HG02678 (cell line): ENCODE measurements at regions not wholly inside any gene's neighbourhood (a gene's known extent, or its start where the extent isn't known, plus 50 kb on each side); places are given as distances from the start of the nearest gene placed in this dataset.
"Not testable (repeated sequence)": the region's sequence is repeated elsewhere in the genome, so short reads cannot be mapped to it uniquely, and the experiment has no call there.

Source experiments
- ATAC-seq: cut with Tn5 transposase; IDR thresholded peaks from one replicate; pipeline ENCODE4 v1.9.1; 2021; ENCODE audit warnings: mild to moderate bottlenecking, moderate library complexity; ENCODE audit not compliant: unreplicated experiment

DNA sequence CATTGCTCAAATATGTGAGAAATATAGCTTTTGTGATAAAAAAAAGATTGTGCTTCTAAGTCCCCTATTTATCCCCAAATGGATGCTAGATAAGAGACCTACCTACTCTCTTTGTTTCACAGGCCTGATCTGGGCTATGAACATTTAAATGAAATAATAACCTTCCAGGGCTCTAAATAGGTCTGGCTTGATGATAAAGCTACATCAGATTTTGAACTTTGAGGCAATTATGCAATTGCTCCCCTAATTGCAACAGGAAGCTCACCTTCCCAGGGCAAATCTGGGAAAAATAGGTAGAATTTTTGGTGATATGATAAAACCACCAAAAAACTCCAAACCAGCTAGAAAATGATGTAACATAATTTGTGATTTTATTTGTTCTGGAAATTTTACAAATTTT is 624.5 kb downstream of the PKHD1 start:
- no peak for ATAC-seq

DNA sequence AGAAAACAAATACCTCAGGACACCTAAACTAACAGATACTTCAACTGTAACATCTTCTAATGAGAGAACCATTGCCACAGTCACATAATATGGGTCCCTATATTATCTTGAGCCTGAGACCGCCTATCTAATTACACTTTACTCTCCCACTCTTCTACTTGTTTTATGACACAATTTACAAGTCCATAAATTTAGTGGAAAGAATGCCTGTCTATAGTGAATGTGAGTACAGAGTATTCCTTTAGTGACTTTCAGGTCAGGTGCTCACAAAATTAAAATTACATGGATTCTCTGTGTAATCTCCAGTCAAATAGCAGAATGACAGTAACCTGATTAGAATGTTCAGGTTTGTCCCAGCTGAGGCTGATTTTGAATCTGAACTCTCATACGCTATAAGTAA is 624.1 kb downstream of the PKHD1 start:
- ATAC-seq, result no peak

DNA sequence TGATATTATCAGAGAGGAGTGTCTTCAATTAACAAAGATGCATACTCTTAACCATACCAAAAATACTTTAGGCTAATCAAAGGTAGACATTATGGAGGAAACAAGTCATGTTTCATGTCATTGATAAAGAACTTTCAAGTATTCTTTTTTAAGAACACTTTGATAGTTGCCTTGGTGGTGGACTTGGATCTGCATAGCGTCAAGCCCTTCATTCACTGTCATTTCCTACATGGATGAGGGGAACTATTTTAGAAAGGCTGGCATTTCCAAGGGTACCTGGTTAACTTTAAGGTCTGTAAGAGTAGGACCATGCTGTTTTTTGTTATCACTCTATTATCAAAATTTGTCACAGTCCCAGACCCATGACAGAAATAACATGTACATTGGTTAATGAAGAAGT is 622.5 kb downstream of the PKHD1 start:
- no peak for ATAC-seq

DNA sequence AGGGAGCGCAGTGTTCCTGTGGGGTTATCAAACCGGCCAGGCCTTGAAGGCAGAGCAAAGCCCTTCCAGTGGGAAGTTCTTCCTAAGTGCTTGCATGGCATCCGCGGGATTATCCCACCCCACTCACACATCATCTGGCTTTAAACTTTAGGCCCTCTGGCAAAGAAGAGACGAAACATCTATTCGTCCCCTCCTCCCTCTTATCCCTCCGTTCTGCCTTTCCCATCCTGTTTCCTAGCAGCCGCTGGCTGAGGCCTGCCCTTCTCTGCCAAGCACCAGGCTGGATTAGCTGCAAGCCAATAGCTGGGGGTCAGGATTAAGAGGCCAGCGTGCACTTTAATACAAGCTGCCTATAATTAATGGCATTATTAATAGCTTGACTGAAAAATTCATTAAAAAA is 621.0 kb downstream of the PKHD1 start:
- ATAC-seq, result no peak

DNA sequence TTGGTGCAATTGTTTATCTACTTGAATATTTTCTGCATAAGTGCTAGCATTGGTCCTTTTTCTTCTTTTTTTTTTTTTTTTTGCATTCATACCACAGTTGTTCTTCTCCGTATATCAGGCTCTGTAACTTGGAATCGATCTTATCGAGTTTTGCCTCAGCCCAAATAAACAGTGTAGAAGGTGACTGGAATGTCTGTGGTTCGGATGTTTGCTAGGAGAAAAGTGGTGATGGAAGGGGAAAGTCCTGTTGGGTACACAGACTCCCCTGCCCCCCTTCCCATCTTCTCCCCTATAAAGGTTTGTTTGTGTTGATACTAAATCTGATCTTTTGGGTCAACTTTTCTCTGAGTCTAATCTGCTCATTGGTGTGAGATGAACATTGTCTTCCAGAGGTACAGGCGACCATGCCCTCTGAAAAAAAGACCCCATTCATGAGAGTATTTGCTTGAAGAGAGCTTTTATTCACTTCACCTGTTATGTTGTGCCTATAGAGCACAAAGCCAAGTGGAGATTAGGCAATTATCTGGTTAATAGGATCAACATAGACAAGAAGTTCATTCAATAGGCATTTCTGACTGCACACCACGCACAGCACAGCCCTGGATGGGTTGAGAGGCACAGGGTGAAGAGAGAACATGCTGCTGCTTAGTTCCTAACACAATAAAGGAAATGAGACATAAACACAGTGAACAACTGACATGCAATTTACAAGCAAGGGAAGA is 620.0 kb downstream of the PKHD1 start:
- no peak for ATAC-seq

DNA sequence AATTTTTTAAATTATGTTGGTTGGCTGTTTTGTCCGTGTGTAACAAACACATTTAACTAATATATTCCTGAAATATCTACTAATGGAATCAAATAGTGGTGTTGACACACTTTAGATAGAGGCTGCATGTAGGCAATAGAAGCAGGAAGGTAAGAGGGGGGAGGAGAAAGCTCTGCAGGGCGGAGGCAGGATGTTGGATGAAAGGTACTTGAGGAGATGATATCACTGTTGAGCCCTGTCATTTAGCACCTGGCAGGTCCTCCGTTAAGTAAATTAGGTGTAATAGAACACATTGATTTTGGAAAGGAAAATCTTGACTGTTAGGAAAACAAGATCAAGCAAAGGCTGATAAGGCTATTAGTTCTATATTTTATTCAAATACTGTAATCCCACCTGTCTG is 618.7 kb downstream of the PKHD1 start:
- no peak for ATAC-seq

DNA sequence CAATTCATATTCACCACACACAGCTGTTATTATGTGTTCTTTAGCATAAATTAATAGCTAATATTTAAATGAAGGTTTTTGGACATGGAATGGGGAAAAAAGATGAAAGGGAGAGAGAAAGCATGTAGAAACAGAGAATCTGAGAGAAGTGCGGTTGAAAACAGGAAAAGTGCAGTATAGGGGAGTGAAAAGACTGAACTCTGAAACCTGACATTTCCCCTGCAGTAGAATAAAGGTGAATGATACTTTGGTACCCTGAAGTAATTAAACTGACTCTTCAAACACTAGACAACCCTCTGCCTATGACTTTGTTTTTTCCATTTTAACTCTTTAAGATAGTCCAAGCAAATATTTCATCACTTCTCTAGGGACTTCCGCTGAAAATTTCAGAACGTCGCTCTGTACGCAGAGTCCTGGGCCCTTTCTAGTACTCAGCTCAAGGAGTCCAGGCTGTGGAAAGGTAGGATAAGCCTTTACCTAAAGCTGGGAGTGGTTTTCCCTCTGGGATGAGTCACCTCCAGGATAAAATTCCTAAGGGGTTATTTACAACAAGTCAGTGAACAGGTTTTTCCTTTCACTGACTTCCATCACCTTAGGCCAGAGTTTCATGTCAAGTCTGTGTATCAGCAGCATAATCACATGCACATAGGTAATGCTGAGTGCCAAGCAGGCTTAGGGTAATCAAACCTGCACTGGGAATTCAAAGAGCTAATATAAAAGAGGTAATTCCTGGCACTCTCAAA is 614.5 kb downstream of the PKHD1 start:
- no peak for ATAC-seq

DNA sequence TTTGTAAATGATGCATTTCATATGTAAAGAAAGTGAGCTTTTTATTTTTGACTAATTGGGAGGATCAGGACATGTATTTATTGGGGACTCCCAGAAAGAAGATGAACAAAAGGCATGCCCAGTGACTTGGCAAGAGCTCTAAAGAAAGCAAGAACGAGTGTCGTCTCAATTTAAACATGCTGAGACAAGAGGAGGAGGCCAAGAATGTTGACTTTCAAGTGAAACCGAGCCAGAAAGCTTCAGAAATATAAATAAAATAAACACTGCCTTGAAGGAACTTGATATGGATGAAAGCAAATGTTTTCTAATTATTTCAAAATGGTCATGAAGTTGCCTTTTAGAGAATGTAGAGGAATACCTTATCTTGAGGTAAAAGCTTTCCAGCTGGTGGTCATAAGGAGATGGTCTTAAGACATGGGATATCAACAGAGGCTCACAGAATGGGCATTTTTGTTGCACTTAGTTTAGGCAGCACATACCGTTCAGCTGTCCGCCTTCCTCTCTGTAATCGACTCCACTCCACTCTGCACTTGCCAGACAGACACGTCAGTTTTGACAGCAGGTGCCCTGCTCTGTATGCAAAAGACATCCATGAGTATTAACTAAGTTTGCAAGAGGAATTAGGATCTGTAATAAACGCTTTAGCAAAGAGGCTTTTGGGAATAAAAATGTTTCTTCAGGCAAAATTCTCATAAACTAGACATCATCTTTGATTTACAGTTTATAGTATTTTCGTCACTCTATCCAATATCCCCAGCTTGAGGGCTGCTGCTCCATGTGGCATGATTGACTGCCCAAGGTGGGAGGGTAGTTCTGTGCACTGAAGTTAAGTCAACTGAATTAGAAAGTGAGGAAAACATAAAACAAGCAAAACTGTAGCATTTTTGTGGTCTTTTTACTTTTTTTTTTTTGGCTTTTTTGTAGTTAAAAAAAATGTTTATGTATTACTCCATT is 613.1 kb downstream of the PKHD1 start:
- ATAC-seq, result no peak

DNA sequence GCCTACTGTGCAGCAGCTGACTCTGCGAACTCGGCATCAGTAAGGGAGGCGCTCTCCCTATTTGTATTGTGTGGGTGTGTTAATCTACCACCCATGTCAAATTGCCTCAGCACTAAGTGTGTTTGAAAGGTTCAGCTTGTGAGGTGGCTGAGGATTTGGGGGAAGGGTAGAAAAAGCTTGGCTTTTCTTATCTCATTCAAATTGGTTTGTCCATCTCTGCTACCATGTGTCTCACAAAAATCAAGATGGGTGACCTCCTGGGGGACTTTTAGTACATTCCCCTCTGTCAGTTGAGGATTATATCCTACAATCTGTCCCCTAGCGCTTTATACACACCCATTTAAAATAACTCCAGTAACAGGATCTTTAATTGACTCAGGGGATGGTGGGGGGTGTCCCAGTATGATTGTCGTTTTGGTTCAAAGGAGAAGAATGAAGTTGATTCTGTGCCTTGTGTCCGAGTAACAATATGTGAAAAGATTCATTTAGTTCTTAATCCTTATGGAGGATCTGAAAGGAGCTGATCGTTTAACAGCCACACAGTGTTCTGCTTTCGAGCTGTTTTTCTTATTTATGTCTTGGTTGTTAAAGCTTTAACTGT is 609.6 kb downstream of the PKHD1 start:
- no peak for ATAC-seq

DNA sequence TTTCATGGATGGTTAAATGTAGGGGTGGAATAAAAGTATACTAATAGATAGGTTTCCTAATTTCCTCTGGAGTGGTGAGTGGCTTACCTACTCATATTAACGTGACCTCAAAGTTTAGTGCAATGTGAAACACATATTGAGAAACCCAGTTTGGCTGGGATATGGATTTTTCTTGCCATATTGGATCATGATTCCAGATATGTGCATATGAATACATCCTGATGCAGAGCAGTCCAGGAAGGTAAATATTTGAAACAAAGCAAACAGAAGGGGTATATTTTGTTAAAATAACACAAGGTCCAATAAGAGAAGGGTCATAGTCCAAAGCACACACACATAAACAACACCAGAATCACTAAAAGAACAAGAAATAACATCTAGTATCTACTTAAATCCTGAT is 608.1 kb downstream of the PKHD1 start:
- ATAC-seq, result no peak

DNA sequence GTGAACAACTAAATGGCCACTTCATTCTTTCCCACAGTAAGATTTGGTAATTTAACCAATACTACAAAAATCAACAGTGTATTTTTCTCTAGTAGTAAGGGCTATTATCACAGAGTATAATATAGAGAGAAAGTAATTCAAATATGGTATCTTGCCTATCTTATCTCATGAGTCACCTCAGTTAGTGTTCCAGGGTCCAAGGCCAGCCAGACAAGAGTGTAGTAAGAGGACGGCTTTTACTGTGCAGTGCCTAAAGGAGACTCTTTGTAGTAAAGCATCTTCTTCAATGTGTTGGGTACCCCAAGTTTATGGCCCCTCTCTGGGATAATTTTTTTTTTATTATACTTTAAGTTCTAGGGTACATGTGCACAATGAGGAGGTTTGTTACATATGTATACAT is 607.4 kb downstream of the PKHD1 start:
- no peak for ATAC-seq

DNA sequence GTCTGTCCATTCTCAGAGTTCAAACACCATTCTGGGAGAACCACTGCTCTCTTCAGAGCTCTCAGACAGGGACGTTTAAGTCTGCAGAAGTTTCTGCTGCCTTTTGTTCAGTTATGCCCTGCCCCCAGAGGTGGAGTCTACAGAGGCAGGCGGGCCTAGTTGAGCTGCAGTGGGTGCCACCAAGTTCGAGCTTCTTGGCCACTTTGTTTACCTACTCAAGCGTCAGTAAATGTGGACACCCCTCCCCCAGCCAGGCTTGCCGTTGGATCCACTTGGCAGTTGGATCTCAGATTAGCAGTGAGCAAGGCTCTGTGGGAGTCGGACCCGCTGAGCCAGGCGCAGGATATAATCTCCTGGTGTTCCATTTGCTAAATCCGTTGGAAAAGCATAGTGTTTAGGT is 601.5 kb downstream of the PKHD1 start:
- ATAC-seq, result not testable (repeated sequence)

DNA sequence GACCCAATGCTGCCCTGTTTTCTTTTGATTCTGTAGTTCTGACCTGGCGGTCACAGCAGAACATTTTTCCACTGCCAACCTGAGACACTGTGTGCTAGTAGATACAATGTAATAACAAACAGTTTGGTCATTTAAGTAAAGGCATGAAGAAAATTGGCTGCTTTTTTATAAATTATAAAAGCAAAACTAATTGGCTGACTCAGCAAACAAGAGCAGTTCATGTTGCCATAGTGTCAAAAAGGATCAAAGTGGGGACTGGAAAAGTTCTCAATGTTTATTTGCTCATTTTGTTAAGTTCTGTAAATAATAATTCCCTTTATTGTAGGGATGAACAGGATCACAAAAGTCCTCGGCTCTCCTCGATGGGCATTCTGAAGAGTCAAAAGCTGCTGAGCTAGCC is 599.5 kb downstream of the PKHD1 start:
- no peak for ATAC-seq

DNA sequence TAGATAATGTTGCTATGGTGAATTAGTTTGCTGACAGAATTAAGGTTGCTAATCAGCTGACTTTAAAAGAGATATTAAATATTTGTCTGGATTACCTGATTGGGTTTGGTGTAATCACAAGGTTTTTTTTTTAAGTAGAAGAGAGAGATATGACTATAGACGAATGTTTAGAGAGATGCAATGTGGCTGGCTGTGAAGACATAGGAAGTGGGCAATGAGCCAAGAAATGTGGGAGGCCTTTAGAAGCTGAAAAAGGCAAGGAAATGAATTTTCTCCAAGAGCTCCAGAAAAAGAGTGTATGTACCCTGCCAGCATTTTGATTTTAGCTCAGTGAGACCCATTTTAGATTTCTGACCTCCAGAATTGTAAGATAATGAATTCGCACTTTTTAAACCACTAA is 598.3 kb downstream of the PKHD1 start:
- ATAC-seq, result no peak

DNA sequence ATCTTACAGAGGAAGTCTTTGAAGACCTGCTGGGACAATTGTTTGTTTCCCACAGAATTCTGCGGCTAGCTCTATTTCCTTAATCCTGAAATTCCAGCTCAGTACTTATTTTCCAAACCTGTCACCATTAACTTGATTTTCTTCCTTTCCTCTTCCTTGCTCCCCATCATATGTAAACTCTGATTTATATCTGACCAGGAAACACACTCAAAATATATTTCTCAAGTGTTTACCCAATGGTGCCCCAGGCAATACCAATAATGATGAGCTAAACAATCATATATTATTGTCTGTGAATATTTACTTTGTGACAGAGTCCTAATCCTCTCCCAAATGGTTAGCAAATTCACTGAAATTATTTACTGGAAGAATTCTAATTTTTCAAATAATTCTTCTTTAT is 597.3 kb downstream of the PKHD1 start:
- no peak for ATAC-seq

DNA sequence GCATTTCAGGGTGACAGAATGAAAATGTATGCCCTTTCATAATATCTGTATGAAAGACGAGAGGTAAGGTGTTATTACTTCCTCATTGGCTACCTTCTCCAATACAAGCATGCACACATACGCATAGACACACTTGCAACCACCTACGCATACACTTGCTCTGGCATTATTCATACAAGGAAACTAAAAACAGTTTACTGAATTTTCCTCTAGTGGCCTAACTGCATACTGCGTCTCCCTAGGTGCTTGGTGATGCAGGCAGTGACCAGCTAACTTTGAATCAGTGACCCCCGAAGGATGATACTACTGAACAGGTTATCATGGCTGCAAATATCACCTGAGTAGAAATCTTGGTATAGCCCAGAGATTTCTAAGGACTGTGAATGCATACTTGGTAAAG is 593.1 kb downstream of the PKHD1 start:
- ATAC-seq, result no peak

DNA sequence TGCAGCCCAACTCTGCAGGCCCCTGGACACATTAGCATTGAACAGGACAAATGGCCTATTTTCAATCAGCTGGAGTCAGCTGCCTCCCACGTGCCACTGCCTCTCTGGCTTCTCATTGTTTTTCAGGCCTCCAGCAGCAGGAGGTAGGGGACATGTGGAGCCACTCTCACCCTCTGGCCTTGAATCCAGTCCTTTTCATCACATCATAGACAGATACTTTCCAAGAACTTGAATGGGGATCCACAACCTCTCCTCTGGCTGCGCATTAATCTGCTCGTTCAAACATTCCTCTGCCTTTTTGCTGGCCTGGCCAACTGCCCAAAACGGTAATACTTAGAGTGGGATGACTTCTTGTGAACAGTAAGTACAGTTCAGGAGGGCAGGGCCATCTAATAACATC is 592.3 kb downstream of the PKHD1 start:
- ATAC-seq, result no peak

DNA sequence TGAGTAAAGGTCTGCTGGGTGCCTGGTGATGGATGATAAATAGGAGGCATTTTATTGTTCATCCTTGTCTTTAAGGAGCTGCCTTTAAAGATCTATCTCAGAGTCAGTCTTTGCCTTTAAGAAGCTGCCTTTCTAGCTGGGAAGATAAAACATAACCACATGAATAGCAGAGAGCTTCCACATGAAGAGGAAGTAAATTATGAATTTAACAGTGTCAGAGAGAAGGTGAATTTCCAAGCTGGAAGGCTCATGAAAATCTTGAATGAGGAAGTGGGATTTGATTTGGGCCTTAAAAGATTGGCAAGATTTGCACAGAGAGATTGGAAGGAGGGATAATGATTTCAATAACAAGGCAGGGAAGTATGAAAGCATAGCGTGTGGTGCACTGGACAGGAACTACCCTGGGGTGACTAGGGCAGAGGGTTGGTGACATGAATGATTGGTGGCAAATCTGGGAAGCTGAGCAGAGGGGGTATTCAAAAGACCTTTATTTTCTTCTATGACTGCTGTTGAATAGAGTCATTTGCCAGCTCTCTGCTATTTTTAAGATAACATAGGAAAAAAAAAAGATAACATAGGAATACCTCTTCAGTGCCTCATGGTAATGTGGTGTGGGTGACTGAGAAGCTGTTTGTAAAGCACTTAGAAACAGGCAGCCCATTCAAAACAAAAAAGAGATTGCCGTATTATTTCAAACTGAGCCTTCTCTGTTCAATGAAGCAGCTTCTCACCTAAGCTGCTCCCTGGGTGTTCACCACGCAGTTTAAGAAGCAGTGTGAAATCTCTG is 591.6 kb downstream of the PKHD1 start:
- ATAC-seq, result no peak

DNA sequence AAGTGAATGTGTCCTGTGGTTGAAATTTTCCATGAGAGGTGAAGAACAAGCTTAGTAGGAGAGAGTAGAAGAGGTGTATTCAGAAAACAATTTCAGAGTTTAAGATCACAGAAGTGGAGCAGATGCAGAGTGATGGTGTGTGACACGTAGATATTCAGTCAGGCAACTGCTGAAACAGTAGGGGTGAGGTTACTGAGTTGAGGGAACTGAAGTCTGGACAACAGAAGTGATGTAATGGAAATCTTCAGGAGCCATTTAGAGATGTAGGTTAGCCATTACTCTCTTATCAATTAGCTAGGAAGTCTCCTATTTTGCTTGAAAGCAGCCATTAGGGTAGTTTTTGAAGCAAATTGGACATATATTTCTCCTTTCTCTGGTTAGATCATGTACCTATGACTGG is 584.4 kb downstream of the PKHD1 start:
- ATAC-seq, result no peak

DNA sequence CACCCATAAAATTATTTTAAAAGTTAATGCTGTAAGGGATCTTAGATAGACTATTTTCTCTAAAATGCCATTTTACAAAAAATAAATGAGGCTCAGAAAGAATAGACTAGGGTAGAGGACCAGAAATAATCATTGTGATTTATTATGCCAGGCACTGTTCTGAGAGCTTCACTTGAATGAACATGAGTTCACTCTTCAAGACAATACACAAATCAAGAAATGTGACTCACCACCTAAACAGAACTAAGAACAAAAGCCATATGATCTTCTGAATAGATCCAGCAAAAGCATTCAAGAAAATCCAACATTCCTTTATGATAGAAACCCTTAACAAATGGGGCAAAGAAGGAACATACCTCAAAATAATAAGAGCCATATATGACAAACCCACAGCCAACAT is 582.0 kb downstream of the PKHD1 start:
- ATAC-seq, result no peak
